Esophagus squamous epithelium (tissue), 4 donors: ENCODE measurements at regions not wholly inside any gene's neighbourhood (a gene's known extent, or its start where the extent isn't known, plus 50 kb on each side); places are given as distances from the start of the nearest gene placed in this dataset.

ENCODE experiments used
- POLR2A ChIP-seq, 4 donors: fragments of 450-650 bp; IDR thresholded peaks; one replicate each; pipeline ENCODE4 v1.6.1; 2017; ENCODE audit warnings: antibody characterized with exemption in 4 of 4, mild to moderate bottlenecking in 4 of 4, moderate library complexity in 3 of 4
- TF ChIP-seq, protein P1 (sequence below), 6 experiments: fragments of 450-650 bp in 4 of 6; fragments of 200-600 bp in 2 of 6; sonication (generic) in 2 of 6; IDR thresholded peaks; one replicate each; pipeline ENCODE4 v1.5.1; 2016 to 2019; ENCODE audit warnings: antibody characterized with exemption in 6 of 6, mild to moderate bottlenecking in 4 of 6, moderate library complexity in 4 of 6

DNA sequence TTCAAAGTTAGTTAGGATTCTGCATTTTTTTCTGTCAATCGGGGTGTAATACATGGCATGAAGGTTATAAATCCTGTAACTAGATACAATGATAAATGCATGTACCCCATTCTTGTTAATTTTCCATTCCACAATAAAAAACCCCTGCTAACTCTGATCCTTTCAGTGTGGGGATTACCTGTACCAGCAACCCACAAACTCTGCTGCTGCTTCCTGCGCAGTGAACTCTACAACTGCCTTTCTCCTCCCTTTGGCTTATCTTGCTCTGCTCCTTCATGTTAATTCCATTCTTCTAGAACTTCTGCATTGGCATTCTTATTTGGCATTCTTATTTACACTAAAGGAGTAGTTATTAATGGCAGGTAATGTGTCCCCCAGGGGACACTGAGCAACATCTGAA lies 273.1 kb downstream of the KLF12 start:
- no peak for TF ChIP-seq POLR2A (IDR thresholded peaks at IDR 0.05)
- TF ChIP-seq, protein P1, sequence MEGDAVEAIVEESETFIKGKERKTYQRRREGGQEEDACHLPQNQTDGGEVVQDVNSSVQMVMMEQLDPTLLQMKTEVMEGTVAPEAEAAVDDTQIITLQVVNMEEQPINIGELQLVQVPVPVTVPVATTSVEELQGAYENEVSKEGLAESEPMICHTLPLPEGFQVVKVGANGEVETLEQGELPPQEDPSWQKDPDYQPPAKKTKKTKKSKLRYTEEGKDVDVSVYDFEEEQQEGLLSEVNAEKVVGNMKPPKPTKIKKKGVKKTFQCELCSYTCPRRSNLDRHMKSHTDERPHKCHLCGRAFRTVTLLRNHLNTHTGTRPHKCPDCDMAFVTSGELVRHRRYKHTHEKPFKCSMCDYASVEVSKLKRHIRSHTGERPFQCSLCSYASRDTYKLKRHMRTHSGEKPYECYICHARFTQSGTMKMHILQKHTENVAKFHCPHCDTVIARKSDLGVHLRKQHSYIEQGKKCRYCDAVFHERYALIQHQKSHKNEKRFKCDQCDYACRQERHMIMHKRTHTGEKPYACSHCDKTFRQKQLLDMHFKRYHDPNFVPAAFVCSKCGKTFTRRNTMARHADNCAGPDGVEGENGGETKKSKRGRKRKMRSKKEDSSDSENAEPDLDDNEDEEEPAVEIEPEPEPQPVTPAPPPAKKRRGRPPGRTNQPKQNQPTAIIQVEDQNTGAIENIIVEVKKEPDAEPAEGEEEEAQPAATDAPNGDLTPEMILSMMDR (IDR thresholded peaks at IDR 0.05), result no peak
